B cell (primary cell): ENCODE measurements at regions not wholly inside any gene's neighbourhood (a gene's known extent, or its start where the extent isn't known, plus 50 kb on each side); places are given as distances from the start of the nearest gene placed in this dataset.

ENCODE experiments used
- ATAC-seq: fragments of 200-7000 bp; cut with Tn5 transposase; one replicate; pipeline ENCODE4 v1.10.0; 2021; ENCODE audit warnings: low read depth, mild to moderate bottlenecking, moderate number of reproducible peaks, moderate library complexity
- CTCF ChIA-PET: fragments of 350-600 bp; sonication (Branson Sonifier 250); formaldehyde crosslinking; loops from one replicate; lab custom pipeline; 2021; ENCODE audit warnings: antibody characterized with exemption, inconsistent platforms; lab: Charles Lee
- POLR2A ChIA-PET: fragments of 350-600 bp; sonication (Branson Sonifier 250); formaldehyde crosslinking; loops from one replicate; lab custom pipeline; 2021; ENCODE audit warnings: antibody characterized with exemption; lab: Charles Lee
- DNase-seq: peaks from one replicate; pipeline ENCODE4 v3.0.0; 2013
- H2AFZ ChIP-seq: 2 replicates; pipeline ENCODE4 v1.6.1; 2012; ENCODE audit warnings: mild to moderate bottlenecking, low read depth, low read length; ENCODE audit not compliant: insufficient read depth, poor library complexity, severe bottlenecking
- H3K27ac ChIP-seq, 2 donors: 1 replicate in 1 of 2; 2 replicates in 1 of 2; pipeline ENCODE4 v1.5.1; 2012 to 2013; ENCODE audit warnings: low read length in 2 of 2, mild to moderate bottlenecking in 2 of 2, moderate library complexity in 1 of 2
- H3K27me3 ChIP-seq, 4 experiments: fragments of 200-600 bp in 1 of 4; sonication (generic) in 1 of 4; replicated peaks in 1 of 4; 1 replicate in 2 of 4; 2 replicates in 2 of 4; pipeline versions ENCODE4 v1.6.1 to v1.7.0; 2013 to 2016; ENCODE audit warnings: low read length in 3 of 4, mild to moderate bottlenecking in 2 of 4, mixed read lengths in 1 of 4, moderate library complexity in 1 of 4; ENCODE audit not compliant: insufficient read depth in 4 of 4, control insufficient read depth in 3 of 4; ENCODE audit errors: control extremely low read depth in 1 of 4
- H3K36me3 ChIP-seq, 2 experiments: replicated peaks in 1 of 2; 1 replicate in 1 of 2; 2 replicates in 1 of 2; pipeline versions ENCODE4 v1.6.1 to v1.7.1; 2013; ENCODE audit warnings: low read length in 1 of 2; ENCODE audit not compliant: insufficient read depth in 2 of 2, control insufficient read depth in 1 of 2; ENCODE audit errors: control extremely low read depth in 1 of 2, extremely low read depth in 1 of 2
- H3K4me1 ChIP-seq, 2 donors: fragments of 200-600 bp in 1 of 2; sonication (generic) in 1 of 2; 1 replicate in 1 of 2; 2 replicates in 1 of 2; pipeline versions ENCODE4 v1.5.1 to v1.6.1; 2013 to 2017; ENCODE audit warnings: low read length in 2 of 2; ENCODE audit not compliant: control insufficient read depth in 2 of 2, insufficient read depth in 2 of 2
- H3K4me2 ChIP-seq: replicated peaks from 2 replicates; pipeline ENCODE3; 2012; ENCODE audit warnings: mild to moderate bottlenecking, low read depth, low read length; ENCODE audit not compliant: poor library complexity, severe bottlenecking
- H3K4me3 ChIP-seq, 5 experiments: fragments of 200-600 bp in 1 of 5; sonication (generic) in 1 of 5; 1 replicate in 3 of 5; 2 replicates in 2 of 5; pipeline versions ENCODE4 v1.5.1 to v1.7.0; 2011 to 2016; ENCODE audit warnings: low read length in 4 of 5, mild to moderate bottlenecking in 4 of 5, low read depth in 2 of 5, control low read depth in 1 of 5, moderate library complexity in 1 of 5; ENCODE audit not compliant: insufficient read depth in 1 of 5; ENCODE audit errors: control extremely low read depth in 1 of 5, extremely low read depth in 1 of 5
- H3K79me2 ChIP-seq: fragments of 200-600 bp; sonication (generic); one replicate; pipeline ENCODE4 v1.6.0; 2016; ENCODE audit warnings: low read length; ENCODE audit not compliant: control insufficient read depth, insufficient read depth
- H3K9ac ChIP-seq: fragments of 200-600 bp; sonication (generic); 2 replicates; pipeline ENCODE4 v1.6.1; 2017; ENCODE audit warnings: mild to moderate bottlenecking, low read length, moderate library complexity
- H3K9me3 ChIP-seq, 3 donors: one replicate each; pipeline versions ENCODE4 v1.6.1 to v1.7.1; 2013; ENCODE audit warnings: low read length in 2 of 3; ENCODE audit not compliant: control insufficient read depth in 2 of 3, insufficient read depth in 1 of 3; ENCODE audit errors: control extremely low read depth in 1 of 3
- H4K20me1 ChIP-seq: 2 replicates; pipeline ENCODE4 v1.6.0; 2012; ENCODE audit warnings: mild to moderate bottlenecking, low read length; ENCODE audit not compliant: insufficient read depth, control insufficient read depth, poor library complexity, severe bottlenecking
- H3K27ac Mint-ChIP-seq: one replicate; pipeline ENCODE4 v1.8.0; 2021; ENCODE audit warnings: mixed read lengths
- H3K27me3 Mint-ChIP-seq: one replicate; pipeline ENCODE4 v1.8.0; 2021; ENCODE audit warnings: mixed read lengths
- H3K4me1 Mint-ChIP-seq: one replicate; pipeline ENCODE4 v1.8.0; 2021; ENCODE audit warnings: mixed read lengths
- H3K4me3 Mint-ChIP-seq: one replicate; pipeline ENCODE4 v1.8.0; 2021; ENCODE audit warnings: mixed read lengths
- H3K9me3 Mint-ChIP-seq: one replicate; pipeline ENCODE4 v1.8.0; 2022; ENCODE audit warnings: mixed read lengths; ENCODE audit not compliant: insufficient read depth
- CTCF ChIP-seq: fragments of 200-600 bp; IDR thresholded peaks from one replicate; pipeline ENCODE4 v1.8.0; 2022; ENCODE audit warnings: antibody characterized with exemption, mild to moderate bottlenecking
- EZH2 ChIP-seq: IDR thresholded peaks from 2 replicates; pipeline ENCODE4 v1.6.1; 2012; ENCODE audit warnings: borderline replicate concordance, low read depth, mild to moderate bottlenecking, moderate library complexity, low read length; ENCODE audit not compliant: insufficient read depth, poor library complexity, severe bottlenecking
- WGBS: methylation state at CpG from one replicate; pipeline ENCODE4 v1.1.5; 2013; ENCODE audit warnings: missing lambda C conversion rate; ENCODE audit not compliant: insufficient coverage; 5-methylcytosine and 5-hydroxymethylcytosine counted together
- intact Hi-C: fragments of 100-400 bp; cut with micrococcal nuclease; formaldehyde crosslinking; loops from one replicate; pipeline ENCODE4 v1.10.0; 2022

GRCh38 chr14:37945959-37946358 lies 261.7 kb upstream of the SSTR1 start:
- intact Hi-C loops = no loop called here
- Mint-ChIP-seq H3K4me1 (no peaks in the 10 kb centered on the region), H3K27ac (no peak overlapping the region), H3K4me3 (no peak overlapping the region), H3K27me3 (no peaks in the 10 kb centered on the region), H3K9me3 (peaks cover 29% of the 10 kb centered on the region)
- TF ChIP-seq EZH2 (no peak), CTCF (no peak)
- no peak for ATAC-seq
- ChIA-PET CTCF (no interaction called here), POLR2A (no interaction called here)
- Histone ChIP-seq H4K20me1 (no peaks in the 10 kb centered on the region), H3K27me3 (no peaks in the 10 kb centered on the region), H3K9ac (no peak overlapping the region), H3K4me2 (no peak overlapping the region), H3K4me1 (no peaks in the 10 kb centered on the region), H3K9me3 (peaks cover 4 to 16% (median 12%) of the 10 kb centered on the region in 3 donors), H3K36me3 (no peaks in the 10 kb centered on the region), H3K79me2 (no peaks in the 10 kb centered on the region), H3K4me3 (no peak overlapping the region), H3K27ac (no peak overlapping the region), H2AFZ (no peak overlapping the region)
- DNase-seq = no peak
- 50% methylated on average over 2 of the region's 3 CpGs for WGBS

GRCh38 chr14:37946819-37947218 lies 260.9 kb upstream of the SSTR1 start:
- Histone ChIP-seq H3K36me3 (no peaks in the 10 kb centered on the region), H4K20me1 (no peaks in the 10 kb centered on the region), H3K4me1 (no peaks in the 10 kb centered on the region), H3K9me3 (peaks cover 4 to 16% (median 12%) of the 10 kb centered on the region in 3 donors), H3K27me3 (no peaks in the 10 kb centered on the region), H3K27ac (no peak overlapping the region), H3K4me3 (no peak overlapping the region), H3K79me2 (no peaks in the 10 kb centered on the region), H3K4me2 (no peak overlapping the region), H2AFZ (no peak overlapping the region), H3K9ac (no peak overlapping the region)
- CTCF ChIA-PET = no interaction called here
- intact Hi-C loops = no loop called here
- Mint-ChIP-seq H3K9me3 (peaks cover 29% of the 10 kb centered on the region), H3K27me3 (no peaks in the 10 kb centered on the region), H3K4me1 (no peaks in the 10 kb centered on the region), H3K4me3 (no peak overlapping the region), H3K27ac (no peak overlapping the region)
- WGBS = 50% methylated on average over 1 of the region's 1 CpG
- DNase-seq (no peak), ATAC-seq (no peak)
- TF ChIP-seq CTCF (no peak), EZH2 (no peak)
- POLR2A ChIA-PET = no interaction called here
